Peyer's patch (tissue), 4 donors: ENCODE measurements at regions not wholly inside any gene's neighbourhood (a gene's known extent, or its start where the extent isn't known, plus 50 kb on each side); places are given as distances from the start of the nearest gene placed in this dataset.

Experiments used
- CTCF ChIP-seq, 6 experiments: fragments of 450-650 bp in 4 of 6; fragments of 200-600 bp in 2 of 6; sonication (generic) in 1 of 6; IDR thresholded peaks; one replicate each; pipeline ENCODE4 v1.5.1; 2017 to 2019; ENCODE audit warnings: antibody characterized with exemption in 6 of 6, mild to moderate bottlenecking in 3 of 6, moderate library complexity in 1 of 6
- POLR2A ChIP-seq, 2 donors: fragments of 450-650 bp; IDR thresholded peaks; one replicate each; pipeline ENCODE4 v1.5.1; 2017; ENCODE audit warnings: antibody characterized with exemption in 2 of 2, mild to moderate bottlenecking in 2 of 2, moderate library complexity in 2 of 2

DNA sequence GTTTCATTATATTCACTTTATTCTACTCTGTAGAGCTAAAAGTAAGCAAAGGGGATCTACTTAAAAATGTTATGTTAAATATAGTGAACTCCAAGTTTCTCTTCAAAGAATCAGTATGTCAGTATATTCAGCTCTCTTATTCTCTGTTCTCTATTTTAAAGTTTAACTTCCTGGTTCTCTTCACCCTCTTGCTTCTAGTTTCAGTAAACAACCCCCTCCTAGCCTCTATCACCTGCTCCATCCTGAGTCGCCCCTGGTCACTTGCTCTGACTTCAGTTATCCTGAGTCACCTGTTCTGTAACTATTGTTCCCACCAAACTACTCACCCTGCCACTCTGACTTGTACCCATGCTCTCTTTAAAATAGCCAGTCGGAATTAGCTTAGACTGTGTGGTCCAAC is 180.9 kb upstream of the AADAT start:
- no peak for TF ChIP-seq POLR2A (IDR thresholded peaks at IDR 0.05)
- no peak for TF ChIP-seq CTCF (IDR thresholded peaks at IDR 0.05)
